Lower lobe of right lung (tissue), 2 donors: ENCODE measurements at regions not wholly inside any gene's neighbourhood (a gene's known extent, or its start where the extent isn't known, plus 50 kb on each side); places are given as distances from the start of the nearest gene placed in this dataset.

Experiments
- ATAC-seq, 2 donors: fragments of 200-7000 bp; cut with Tn5 transposase; one replicate each; pipeline ENCODE4 v1.9.1; 2020 to 2022; ENCODE audit warnings: mild to moderate bottlenecking in 2 of 2, moderate library complexity in 2 of 2
- DNase-seq: peaks from one replicate; pipeline ENCODE4 v3.0.0-alpha.2; 2020
- H3K27ac ChIP-seq: fragments of 200-600 bp; one replicate; pipeline ENCODE4 v1.8.0; 2022
- H3K27me3 ChIP-seq: fragments of 200-600 bp; one replicate; pipeline ENCODE4 v1.8.0; 2022; ENCODE audit warnings: low read depth
- H3K36me3 ChIP-seq: fragments of 200-600 bp; one replicate; pipeline ENCODE4 v1.8.0; 2022; ENCODE audit warnings: mild to moderate bottlenecking
- H3K4me1 ChIP-seq: fragments of 200-600 bp; one replicate; pipeline ENCODE4 v1.8.0; 2022
- H3K4me3 ChIP-seq: fragments of 200-600 bp; one replicate; pipeline ENCODE4 v1.8.0; 2022; ENCODE audit warnings: mild to moderate bottlenecking
- H3K9me3 ChIP-seq: fragments of 200-600 bp; one replicate; pipeline ENCODE4 v1.8.0; 2022
- intact Hi-C: fragments of 100-400 bp; cut with DNase I; formaldehyde crosslinking; loops from one replicate; pipeline ENCODE4 v1.11.0; 2022
- TF ChIP-seq, protein P1 (sequence below): fragments of 200-600 bp; IDR thresholded peaks from one replicate; pipeline ENCODE4 v1.8.0; 2022; ENCODE audit warnings: antibody characterized with exemption, mild to moderate bottlenecking
- donor health status: DM: no; HTN: yes; CAD: no; lungs with severe emphysema.

DNA sequence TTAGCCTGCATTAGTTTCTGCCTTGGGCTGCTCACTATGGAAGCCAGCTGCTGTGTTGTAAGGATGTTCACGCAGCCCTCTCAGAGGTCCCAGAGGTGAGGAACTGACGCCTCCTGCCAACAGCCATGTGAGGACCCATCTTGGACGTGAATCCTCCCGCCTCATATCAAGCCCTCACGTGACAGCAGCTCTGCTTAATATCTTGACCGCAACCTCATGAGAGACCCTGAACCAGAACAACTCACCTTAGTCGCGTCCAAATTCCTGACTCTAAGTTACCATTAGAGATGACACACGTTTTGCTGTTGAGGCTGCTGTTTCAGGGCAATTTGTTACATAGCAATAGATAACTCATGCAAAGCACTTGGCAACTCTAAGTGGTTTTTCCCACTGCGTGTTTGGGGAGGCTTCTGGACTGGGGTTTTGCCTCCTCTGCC lies 97.7 kb downstream of the TMEM17 start:
- Histone ChIP-seq H3K27me3 (no peaks in the 10 kb centered on the region), H3K9me3 (no peaks in the 10 kb centered on the region), H3K36me3 (no peaks in the 10 kb centered on the region), H3K4me1 (peaks cover 18% of the 10 kb centered on the region), H3K4me3 (no peak overlapping the region), H3K27ac (no peak overlapping the region)
- DNase-seq, result no peak
- no peak for ATAC-seq
- intact Hi-C loops, result no loop called here
- TF ChIP-seq, protein P1, sequence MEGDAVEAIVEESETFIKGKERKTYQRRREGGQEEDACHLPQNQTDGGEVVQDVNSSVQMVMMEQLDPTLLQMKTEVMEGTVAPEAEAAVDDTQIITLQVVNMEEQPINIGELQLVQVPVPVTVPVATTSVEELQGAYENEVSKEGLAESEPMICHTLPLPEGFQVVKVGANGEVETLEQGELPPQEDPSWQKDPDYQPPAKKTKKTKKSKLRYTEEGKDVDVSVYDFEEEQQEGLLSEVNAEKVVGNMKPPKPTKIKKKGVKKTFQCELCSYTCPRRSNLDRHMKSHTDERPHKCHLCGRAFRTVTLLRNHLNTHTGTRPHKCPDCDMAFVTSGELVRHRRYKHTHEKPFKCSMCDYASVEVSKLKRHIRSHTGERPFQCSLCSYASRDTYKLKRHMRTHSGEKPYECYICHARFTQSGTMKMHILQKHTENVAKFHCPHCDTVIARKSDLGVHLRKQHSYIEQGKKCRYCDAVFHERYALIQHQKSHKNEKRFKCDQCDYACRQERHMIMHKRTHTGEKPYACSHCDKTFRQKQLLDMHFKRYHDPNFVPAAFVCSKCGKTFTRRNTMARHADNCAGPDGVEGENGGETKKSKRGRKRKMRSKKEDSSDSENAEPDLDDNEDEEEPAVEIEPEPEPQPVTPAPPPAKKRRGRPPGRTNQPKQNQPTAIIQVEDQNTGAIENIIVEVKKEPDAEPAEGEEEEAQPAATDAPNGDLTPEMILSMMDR, result no peak

DNA sequence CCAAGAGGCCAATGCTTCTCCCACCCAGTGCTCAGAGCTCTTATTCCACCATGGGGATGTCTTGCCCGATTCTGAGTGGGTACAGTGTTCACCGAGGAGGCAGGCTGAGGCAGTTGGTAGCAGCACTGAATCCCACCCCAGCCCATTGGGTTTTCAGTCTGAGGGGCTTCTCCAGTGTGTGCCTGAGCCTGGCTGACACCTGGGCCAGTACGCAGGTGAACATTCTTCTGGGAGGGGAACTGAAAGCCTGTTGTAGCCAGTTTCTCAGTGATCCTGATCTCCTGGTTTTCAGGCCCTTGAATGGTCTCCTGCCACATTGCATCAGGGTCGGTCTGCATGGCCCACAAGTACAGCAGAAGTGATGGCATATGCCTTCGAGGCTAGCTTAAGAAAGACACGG lies 98.2 kb downstream of the TMEM17 start:
- ATAC-seq (no peak), DNase-seq (no peak)
- H3K4me1 ChIP-seq, result peaks cover 18% of the 10 kb centered on the region
- TF ChIP-seq, protein P1, result no peak
- no peak overlapping the region for H3K27ac ChIP-seq
- no peaks in the 10 kb centered on the region for H3K9me3 ChIP-seq
- no peaks in the 10 kb centered on the region for H3K27me3 ChIP-seq
- no peak overlapping the region for H3K4me3 ChIP-seq
- H3K36me3 ChIP-seq, result no peaks in the 10 kb centered on the region
- intact Hi-C loops, result no loop called here

DNA sequence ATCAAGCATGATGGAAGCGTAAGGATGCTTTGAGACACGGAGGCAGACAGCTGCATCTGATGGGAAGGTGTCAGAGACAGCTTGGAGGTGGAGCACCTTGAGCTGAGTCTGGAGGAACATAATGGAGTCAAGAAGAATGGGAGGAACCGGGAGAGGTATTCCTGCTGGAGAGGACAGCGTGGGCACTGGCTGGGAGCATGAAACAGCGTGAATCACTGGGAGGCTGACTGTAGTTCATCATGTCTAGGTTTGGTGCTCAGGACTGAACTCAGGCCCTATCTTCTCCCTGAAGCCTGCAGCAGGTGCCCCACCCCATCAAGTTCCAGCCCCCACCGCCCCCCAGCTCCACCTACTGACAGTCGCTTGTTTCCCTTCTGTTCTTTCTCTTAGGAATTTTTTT lies 98.6 kb downstream of the TMEM17 start:
- no peak for DNase-seq
- ATAC-seq, result no peak
- TF ChIP-seq, protein P1, result no peak
- H3K4me1 ChIP-seq, result peaks cover 18% of the 10 kb centered on the region
- no peaks in the 10 kb centered on the region for H3K9me3 ChIP-seq
- H3K36me3 ChIP-seq, result no peaks in the 10 kb centered on the region
- H3K27ac ChIP-seq, result no peak overlapping the region
- H3K27me3 ChIP-seq, result no peaks in the 10 kb centered on the region
- H3K4me3 ChIP-seq, result no peak overlapping the region
- intact Hi-C loops, result no loop called here

DNA sequence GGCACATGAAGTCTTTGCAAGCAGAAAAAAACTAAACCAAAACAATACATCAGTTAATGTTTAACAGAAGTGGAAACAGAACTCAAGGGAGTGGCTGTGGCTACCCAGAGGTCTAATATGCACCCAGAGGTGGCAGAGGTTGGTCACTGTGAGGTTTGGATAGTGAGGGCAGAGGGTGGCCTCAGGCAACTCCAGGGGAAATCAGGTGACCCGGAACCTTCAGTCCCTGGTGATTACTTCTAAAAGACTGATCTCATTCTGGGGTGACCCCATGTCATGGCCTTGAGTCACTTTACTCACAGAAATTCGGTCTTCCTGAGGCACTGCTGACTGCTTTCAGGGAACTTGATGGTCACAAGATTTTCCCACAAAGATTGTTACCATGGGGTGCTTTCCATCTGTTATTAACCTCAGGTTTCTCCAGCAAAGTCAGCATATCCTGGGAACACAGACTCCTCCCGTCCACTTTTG lies 99.4 kb downstream of the TMEM17 start:
- Histone ChIP-seq H3K36me3 (no peaks in the 10 kb centered on the region), H3K27ac (no peak overlapping the region), H3K4me1 (peaks cover 14% of the 10 kb centered on the region), H3K27me3 (no peaks in the 10 kb centered on the region), H3K9me3 (no peaks in the 10 kb centered on the region), H3K4me3 (no peak overlapping the region)
- TF ChIP-seq, protein P1, result no peak
- DNase-seq, result no peak
- ATAC-seq, result peak; percentile 9 to 13
- intact Hi-C loops, result no loop called here

DNA sequence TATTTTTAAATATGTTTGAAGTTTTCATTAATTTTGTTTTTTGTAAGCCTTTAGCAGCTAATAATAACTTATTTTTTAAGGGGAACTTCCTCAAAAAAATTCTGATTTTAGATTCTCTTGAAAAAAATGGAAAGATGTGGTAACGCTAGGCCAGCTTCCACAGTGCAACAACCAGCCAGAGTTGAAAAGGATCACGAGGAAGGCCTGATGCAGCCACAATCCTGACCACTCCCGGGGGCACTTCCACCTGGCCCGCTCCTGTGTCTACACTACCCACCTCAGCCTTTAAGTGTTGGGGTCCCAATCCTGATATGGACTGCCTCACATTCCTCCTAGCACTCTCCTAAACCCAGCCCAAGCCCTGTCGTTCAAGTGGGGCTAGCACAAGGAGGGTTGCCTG lies 101.1 kb downstream of the TMEM17 start:
- Histone ChIP-seq H3K36me3 (no peaks in the 10 kb centered on the region), H3K4me3 (no peak overlapping the region), H3K27ac (no peak overlapping the region), H3K4me1 (no peaks in the 10 kb centered on the region), H3K27me3 (no peaks in the 10 kb centered on the region), H3K9me3 (no peaks in the 10 kb centered on the region)
- TF ChIP-seq, protein P1, result no peak
- intact Hi-C loops, result no loop called here
- ATAC-seq, result peak in 1 of 2 donors; percentile 26
- no peak for DNase-seq

DNA sequence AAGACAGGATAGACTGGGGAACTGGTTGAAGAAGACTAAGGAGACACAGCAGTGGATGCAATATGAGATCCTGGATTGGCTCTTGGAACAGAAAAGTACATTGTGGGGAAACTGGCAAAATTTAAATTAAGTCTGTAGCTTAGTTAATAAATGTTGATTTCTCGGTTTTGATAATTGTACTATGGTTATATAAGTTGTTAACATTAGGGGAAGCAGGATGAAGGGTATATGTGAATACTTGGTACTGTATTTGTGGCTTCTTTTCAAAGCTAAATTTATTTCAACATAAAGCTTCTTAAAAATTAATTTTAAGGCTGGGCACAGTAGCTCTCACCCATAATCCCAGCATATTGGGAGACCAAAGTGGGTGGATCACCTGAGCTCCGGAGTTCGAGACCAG lies 103.8 kb downstream of the TMEM17 start:
- no peak overlapping the region for H3K27ac ChIP-seq
- intact Hi-C loops, result no loop called here
- no peak for DNase-seq
- H3K4me1 ChIP-seq, result no peaks in the 10 kb centered on the region
- H3K36me3 ChIP-seq, result no peaks in the 10 kb centered on the region
- no peaks in the 10 kb centered on the region for H3K27me3 ChIP-seq
- TF ChIP-seq, protein P1, result no peak
- no peak for ATAC-seq
- H3K9me3 ChIP-seq, result no peaks in the 10 kb centered on the region
- no peak overlapping the region for H3K4me3 ChIP-seq
